Midbrain (tissue), 1 donor: ENCODE measurements at regions not wholly inside any gene's neighbourhood (a gene's known extent, or its start where the extent isn't known, plus 50 kb on each side); places are given as distances from the start of the nearest gene placed in this dataset.

Source experiments
- DNase-seq: peaks from one replicate; lab custom pipeline; 2025; lab: John Stamatoyannopoulos, UW

GRCh38 chr7:24521917-24522623 is 51.2 kb upstream of the PALS2 start:
- no peak for DNase-seq
